ENCODE measurements at regions not wholly inside any gene's neighbourhood (a gene's known extent, or its start where the extent isn't known, plus 50 kb on each side); places are given as distances from the start of the nearest gene placed in this dataset.

DNA sequence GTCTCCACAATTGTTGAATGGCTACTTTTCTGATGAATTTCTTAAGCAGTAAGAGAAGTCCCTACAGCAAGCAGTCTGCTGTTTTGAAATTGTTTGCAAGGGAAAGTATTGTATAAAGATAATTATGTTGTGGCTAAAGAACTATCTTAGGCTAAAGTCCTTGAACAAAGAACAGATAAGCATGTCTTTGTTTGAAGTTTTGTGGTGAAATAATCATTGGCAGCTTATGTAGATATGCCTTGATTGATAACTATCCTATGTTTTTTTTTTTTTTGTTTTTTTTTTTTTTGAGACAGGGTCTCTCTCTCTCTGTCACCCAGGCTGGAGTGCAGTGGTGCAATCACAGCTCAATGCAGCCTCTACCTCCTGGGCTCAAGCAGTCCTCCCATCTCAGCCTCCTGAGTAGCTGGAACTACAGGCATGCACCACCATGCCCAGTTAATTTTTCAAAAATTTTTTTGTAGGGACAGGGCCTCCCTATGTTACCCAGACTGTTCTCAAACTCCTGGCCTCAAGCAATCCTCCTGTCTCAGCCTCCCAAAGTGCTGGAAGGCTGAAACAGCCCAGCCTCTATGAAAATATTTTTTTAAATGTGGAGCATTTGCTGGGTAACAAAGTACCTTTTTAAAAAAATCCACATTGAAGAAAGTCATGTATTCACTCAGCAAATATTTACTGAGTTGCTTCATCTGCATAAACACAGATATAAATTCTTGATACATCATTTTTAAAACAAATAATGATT is 80.8 kb downstream of the LLPH start (continued):
- TF ChIP-seq, protein P1, sequence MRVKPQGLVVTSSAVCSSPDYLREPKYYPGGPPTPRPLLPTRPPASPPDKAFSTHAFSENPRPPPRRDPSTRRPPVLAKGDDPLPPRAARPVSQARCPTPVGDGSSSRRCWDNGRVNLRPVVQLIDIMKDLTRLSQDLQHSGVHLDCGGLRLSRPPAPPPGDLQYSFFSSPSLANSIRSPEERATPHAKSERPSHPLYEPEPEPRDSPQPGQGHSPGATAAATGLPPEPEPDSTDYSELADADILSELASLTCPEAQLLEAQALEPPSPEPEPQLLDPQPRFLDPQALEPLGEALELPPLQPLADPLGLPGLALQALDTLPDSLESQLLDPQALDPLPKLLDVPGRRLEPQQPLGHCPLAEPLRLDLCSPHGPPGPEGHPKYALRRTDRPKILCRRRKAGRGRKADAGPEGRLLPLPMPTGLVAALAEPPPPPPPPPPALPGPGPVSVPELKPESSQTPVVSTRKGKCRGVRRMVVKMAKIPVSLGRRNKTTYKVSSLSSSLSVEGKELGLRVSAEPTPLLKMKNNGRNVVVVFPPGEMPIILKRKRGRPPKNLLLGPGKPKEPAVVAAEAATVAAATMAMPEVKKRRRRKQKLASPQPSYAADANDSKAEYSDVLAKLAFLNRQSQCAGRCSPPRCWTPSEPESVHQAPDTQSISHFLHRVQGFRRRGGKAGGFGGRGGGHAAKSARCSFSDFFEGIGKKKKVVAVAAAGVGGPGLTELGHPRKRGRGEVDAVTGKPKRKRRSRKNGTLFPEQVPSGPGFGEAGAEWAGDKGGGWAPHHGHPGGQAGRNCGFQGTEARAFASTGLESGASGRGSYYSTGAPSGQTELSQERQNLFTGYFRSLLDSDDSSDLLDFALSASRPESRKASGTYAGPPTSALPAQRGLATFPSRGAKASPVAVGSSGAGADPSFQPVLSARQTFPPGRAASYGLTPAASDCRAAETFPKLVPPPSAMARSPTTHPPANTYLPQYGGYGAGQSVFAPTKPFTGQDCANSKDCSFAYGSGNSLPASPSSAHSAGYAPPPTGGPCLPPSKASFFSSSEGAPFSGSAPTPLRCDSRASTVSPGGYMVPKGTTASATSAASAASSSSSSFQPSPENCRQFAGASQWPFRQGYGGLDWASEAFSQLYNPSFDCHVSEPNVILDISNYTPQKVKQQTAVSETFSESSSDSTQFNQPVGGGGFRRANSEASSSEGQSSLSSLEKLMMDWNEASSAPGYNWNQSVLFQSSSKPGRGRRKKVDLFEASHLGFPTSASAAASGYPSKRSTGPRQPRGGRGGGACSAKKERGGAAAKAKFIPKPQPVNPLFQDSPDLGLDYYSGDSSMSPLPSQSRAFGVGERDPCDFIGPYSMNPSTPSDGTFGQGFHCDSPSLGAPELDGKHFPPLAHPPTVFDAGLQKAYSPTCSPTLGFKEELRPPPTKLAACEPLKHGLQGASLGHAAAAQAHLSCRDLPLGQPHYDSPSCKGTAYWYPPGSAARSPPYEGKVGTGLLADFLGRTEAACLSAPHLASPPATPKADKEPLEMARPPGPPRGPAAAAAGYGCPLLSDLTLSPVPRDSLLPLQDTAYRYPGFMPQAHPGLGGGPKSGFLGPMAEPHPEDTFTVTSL (CRISPR knock-in tag; IDR thresholded peaks at IDR 0.05; ENCODE audit: borderline replicate concordance) = no peak
- TF ChIP-seq NFIB (CRISPR knock-in tag; IDR thresholded peaks at IDR 0.05; ENCODE audit: borderline replicate concordance) = no peak
- TF ChIP-seq ZNF3 (CRISPR knock-in tag; IDR thresholded peaks at IDR 0.05) = peak; percentile 93
- TF ChIP-seq MATR3 (CRISPR knock-in tag; IDR thresholded peaks at IDR 0.05) = no peak
- TF ChIP-seq SALL1 (CRISPR knock-in tag; IDR thresholded peaks at IDR 0.05) = peak; percentile 60
- peak; percentile 36; the same call in 1 of the 2 replicates for TF ChIP-seq FOXA3 (CRISPR knock-in tag; IDR thresholded peaks at IDR 0.05)
- TF ChIP-seq, protein P2, sequence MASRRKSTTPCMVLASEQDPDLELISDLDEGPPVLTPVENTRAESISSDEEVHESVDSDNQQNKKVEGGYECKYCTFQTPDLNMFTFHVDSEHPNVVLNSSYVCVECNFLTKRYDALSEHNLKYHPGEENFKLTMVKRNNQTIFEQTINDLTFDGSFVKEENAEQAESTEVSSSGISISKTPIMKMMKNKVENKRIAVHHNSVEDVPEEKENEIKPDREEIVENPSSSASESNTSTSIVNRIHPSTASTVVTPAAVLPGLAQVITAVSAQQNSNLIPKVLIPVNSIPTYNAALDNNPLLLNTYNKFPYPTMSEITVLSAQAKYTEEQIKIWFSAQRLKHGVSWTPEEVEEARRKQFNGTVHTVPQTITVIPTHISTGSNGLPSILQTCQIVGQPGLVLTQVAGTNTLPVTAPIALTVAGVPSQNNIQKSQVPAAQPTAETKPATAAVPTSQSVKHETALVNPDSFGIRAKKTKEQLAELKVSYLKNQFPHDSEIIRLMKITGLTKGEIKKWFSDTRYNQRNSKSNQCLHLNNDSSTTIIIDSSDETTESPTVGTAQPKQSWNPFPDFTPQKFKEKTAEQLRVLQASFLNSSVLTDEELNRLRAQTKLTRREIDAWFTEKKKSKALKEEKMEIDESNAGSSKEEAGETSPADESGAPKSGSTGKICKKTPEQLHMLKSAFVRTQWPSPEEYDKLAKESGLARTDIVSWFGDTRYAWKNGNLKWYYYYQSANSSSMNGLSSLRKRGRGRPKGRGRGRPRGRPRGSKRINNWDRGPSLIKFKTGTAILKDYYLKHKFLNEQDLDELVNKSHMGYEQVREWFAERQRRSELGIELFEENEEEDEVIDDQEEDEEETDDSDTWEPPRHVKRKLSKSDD (CRISPR knock-in tag; IDR thresholded peaks at IDR 0.05; ENCODE audit: low read depth) = no peak
- TF ChIP-seq RCOR2 (CRISPR knock-in tag; IDR thresholded peaks at IDR 0.05) = no peak; the same call in none of the 2 replicates
- TF ChIP-seq NR1H2 (CRISPR knock-in tag; IDR thresholded peaks at IDR 0.05; ENCODE audit: borderline replicate concordance, low read depth) = no peak
- no peak for TF ChIP-seq ZBTB8A (CRISPR knock-in tag; IDR thresholded peaks at IDR 0.05; ENCODE audit: borderline replicate concordance, low read depth)
- no peak for TF ChIP-seq ZNF563 (CRISPR knock-in tag; IDR thresholded peaks at IDR 0.05)
- TF ChIP-seq ZMYM2 (CRISPR knock-in tag; IDR thresholded peaks at IDR 0.05) = 0 out of 2 replicates have a peak, but pooled peaks have one; percentile 56

Measured in HepG2 (cell line).